ENCODE measurements at regions not wholly inside any gene's neighbourhood (a gene's known extent, or its start where the extent isn't known, plus 50 kb on each side); places are given as distances from the start of the nearest gene placed in this dataset.

GRCh38 chr12:107361970-107362369 is 268.6 kb upstream of the CRY1 start:
- intact Hi-C loops (cut with micrococcal nuclease) = loop anchor here (10.0 kb wide), 1 partner anchor 1493 kb away; the partner anchor contains the start of gene SSH1
- no peak overlapping the region for H3K27ac Mint-ChIP-seq
- CTCF ChIA-PET (ENCODE audit: partially characterized antibody) = interaction anchor here (0.8 to 4.1 kb wide), 5 partner anchors 12 to 230 kb away, joined by 3 to 10 read pairs (median 3); no protein-coding TSS in a partner anchor
- Histone ChIP-seq H3K4me1 (ENCODE audit: insufficient read depth, low read length) (no peaks in the 10 kb centered on the region), H3K9me3 (ENCODE audit: control insufficient read depth in 1 of 2, low read length in 2 of 2) (no peaks in the 10 kb centered on the region), H3K27ac (ENCODE audit: low read depth, low read length) (no peak overlapping the region), H3K4me3 (ENCODE audit: low read length in 2 of 2) (no peak overlapping the region), H3K27me3 (ENCODE audit: insufficient read depth, low read length) (no peaks in the 10 kb centered on the region), H3K36me3 (ENCODE audit: insufficient read depth, low read length) (no peaks in the 10 kb centered on the region)
- DNase-seq = no peak
- peaks cover 2 to 7% of the 10 kb centered on the region in 2 donors for H3K36me3 Mint-ChIP-seq
- POLR2A ChIA-PET (ENCODE audit: partially characterized antibody) = interaction anchor here (1.7 kb wide), 1 partner anchor 10 kb away, joined by 7 read pairs; no protein-coding TSS in a partner anchor
- no peaks in the 10 kb centered on the region for H3K9me3 Mint-ChIP-seq
- no peaks in the 10 kb centered on the region for H3K27me3 Mint-ChIP-seq
- no peak overlapping the region for H3K4me3 Mint-ChIP-seq
- peaks cover 4 to 31% (median 21%) of the 10 kb centered on the region in 4 donors for H3K4me1 Mint-ChIP-seq

GRCh38 chr12:107362960-107363359 is 269.6 kb upstream of the CRY1 start:
- H3K36me3 ChIP-seq (ENCODE audit: insufficient read depth, low read length) = no peaks in the 10 kb centered on the region
- H3K27ac ChIP-seq (ENCODE audit: low read depth, low read length) = no peak overlapping the region
- intact Hi-C loops (cut with micrococcal nuclease) = loop anchor here (10.0 kb wide), 1 partner anchor 1492 kb away; the partner anchor contains the start of gene SSH1
- H3K4me1 ChIP-seq (ENCODE audit: insufficient read depth, low read length) = peaks cover 3% of the 10 kb centered on the region
- Mint-ChIP-seq H3K9me3 (no peaks in the 10 kb centered on the region), H3K27ac (no peak overlapping the region), H3K27me3 (no peaks in the 10 kb centered on the region), H3K36me3 (peaks cover 2 to 7% of the 10 kb centered on the region in 2 donors), H3K4me1 (peaks cover 9 to 37% (median 22%) of the 10 kb centered on the region in 4 donors), H3K4me3 (no peak overlapping the region)
- ChIA-PET POLR2A (ENCODE audit: partially characterized antibody) (interaction anchor here (0.5 to 1.7 kb wide), 2 partner anchors 9 to 41 kb away, joined by 3 to 7 read pairs; no protein-coding TSS in a partner anchor), CTCF (ENCODE audit: partially characterized antibody) (interaction anchor here (0.8 to 4.1 kb wide), 3 partner anchors 11 to 26 kb away, joined by 3 to 10 read pairs (median 3); no protein-coding TSS in a partner anchor)
- no peaks in the 10 kb centered on the region for H3K9me3 ChIP-seq (ENCODE audit: control insufficient read depth in 1 of 2, low read length in 2 of 2)
- H3K27me3 ChIP-seq (ENCODE audit: insufficient read depth, low read length) = no peaks in the 10 kb centered on the region
- no peak for DNase-seq
- no peak overlapping the region for H3K4me3 ChIP-seq (ENCODE audit: low read length in 2 of 2)

- no peak overlapping the region for H3K27ac ChIP-seq (ENCODE audit: low read depth, low read length)
- no peaks in the 10 kb centered on the region for H3K9me3 ChIP-seq (ENCODE audit: control insufficient read depth in 1 of 2, low read length in 2 of 2)
- peaks cover 1 to 4% of the 10 kb centered on the region in 2 donors for H3K36me3 Mint-ChIP-seq
- H3K27me3 Mint-ChIP-seq = no peaks in the 10 kb centered on the region
- no peak for DNase-seq
- ChIA-PET POLR2A (ENCODE audit: partially characterized antibody) (interaction anchor here (1.5 kb wide), 1 partner anchor 44 kb away, joined by 3 read pairs; no protein-coding TSS in a partner anchor), CTCF (ENCODE audit: partially characterized antibody) (interaction anchor here (0.9 to 4.1 kb wide), 2 partner anchors 8 to 9 kb away, joined by 3 to 10 read pairs; no protein-coding TSS in a partner anchor)
- no peak overlapping the region for H3K27ac Mint-ChIP-seq
- no peak overlapping the region for H3K4me3 Mint-ChIP-seq
- H3K4me3 ChIP-seq (ENCODE audit: low read length in 2 of 2) = no peak overlapping the region
- peaks cover 20 to 45% (median 35%) of the 10 kb centered on the region in 4 donors for H3K4me1 Mint-ChIP-seq
- intact Hi-C loops (cut with micrococcal nuclease) = loop anchor here (10.0 kb wide), 1 partner anchor 1490 kb away; the partner anchor contains the start of gene SSH1
- H3K36me3 ChIP-seq (ENCODE audit: insufficient read depth, low read length) = no peaks in the 10 kb centered on the region
- no peaks in the 10 kb centered on the region for H3K27me3 ChIP-seq (ENCODE audit: insufficient read depth, low read length)
- no peaks in the 10 kb centered on the region for H3K9me3 Mint-ChIP-seq
- peaks cover 24% of the 10 kb centered on the region for H3K4me1 ChIP-seq (ENCODE audit: insufficient read depth, low read length)
Measured at GRCh38 chr12:107364875-107365518, 271.6 kb upstream of the CRY1 start.

- H3K36me3 Mint-ChIP-seq = peaks cover 1 to 3% of the 10 kb centered on the region in 2 donors
- no peak for DNase-seq
- Histone ChIP-seq H3K4me3 (ENCODE audit: low read length in 2 of 2) (no peak overlapping the region), H3K36me3 (ENCODE audit: insufficient read depth, low read length) (no peaks in the 10 kb centered on the region), H3K27ac (ENCODE audit: low read depth, low read length) (no peak overlapping the region), H3K4me1 (ENCODE audit: insufficient read depth, low read length) (peaks cover 31% of the 10 kb centered on the region), H3K9me3 (ENCODE audit: control insufficient read depth in 1 of 2, low read length in 2 of 2) (no peaks in the 10 kb centered on the region), H3K27me3 (ENCODE audit: insufficient read depth, low read length) (no peaks in the 10 kb centered on the region)
- H3K27ac Mint-ChIP-seq = peak overlapping the region in 2 of 7 donors; percentile 25 to 43
- H3K4me3 Mint-ChIP-seq = no peak overlapping the region
- CTCF ChIA-PET (ENCODE audit: partially characterized antibody) = interaction anchor here (0.9 to 4.1 kb wide), 2 partner anchors 8 to 9 kb away, joined by 3 to 10 read pairs; no protein-coding TSS in a partner anchor
- intact Hi-C loops (cut with micrococcal nuclease) = loop anchor here (10.0 kb wide), 1 partner anchor 1489 kb away; the partner anchor contains the start of gene SSH1
- no peaks in the 10 kb centered on the region for H3K9me3 Mint-ChIP-seq
- POLR2A ChIA-PET (ENCODE audit: partially characterized antibody) = no interaction called here
- no peaks in the 10 kb centered on the region for H3K27me3 Mint-ChIP-seq
- H3K4me1 Mint-ChIP-seq = peaks cover 24 to 52% (median 39%) of the 10 kb centered on the region in 4 donors
Measured at GRCh38 chr12:107365703-107366102, 272.4 kb upstream of the CRY1 start.

- H3K36me3 Mint-ChIP-seq = peaks cover 1 to 3% of the 10 kb centered on the region in 2 donors
- peaks cover 28 to 54% (median 44%) of the 10 kb centered on the region in 4 donors for H3K4me1 Mint-ChIP-seq
- H3K4me3 Mint-ChIP-seq = no peak overlapping the region
- Histone ChIP-seq H3K27me3 (ENCODE audit: insufficient read depth, low read length) (no peaks in the 10 kb centered on the region), H3K4me1 (ENCODE audit: insufficient read depth, low read length) (peaks cover 37% of the 10 kb centered on the region), H3K9me3 (ENCODE audit: control insufficient read depth in 1 of 2, low read length in 2 of 2) (no peaks in the 10 kb centered on the region), H3K36me3 (ENCODE audit: insufficient read depth, low read length) (no peaks in the 10 kb centered on the region), H3K4me3 (ENCODE audit: low read length in 2 of 2) (no peak overlapping the region), H3K27ac (ENCODE audit: low read depth, low read length) (no peak overlapping the region)
- intact Hi-C loops (cut with micrococcal nuclease) = loop anchor here (10.0 kb wide), 1 partner anchor 1488 kb away; the partner anchor contains the start of gene SSH1
- no peak for DNase-seq
- ChIA-PET CTCF (ENCODE audit: partially characterized antibody) (interaction anchor here (0.9 kb wide), 1 partner anchor 10 kb away, joined by 3 read pairs; no protein-coding TSS in a partner anchor), POLR2A (ENCODE audit: partially characterized antibody) (no interaction called here)
- H3K27me3 Mint-ChIP-seq = no peaks in the 10 kb centered on the region
- peak overlapping the region in 2 of 7 donors; percentile 43 to 77 for H3K27ac Mint-ChIP-seq
- H3K9me3 Mint-ChIP-seq = no peaks in the 10 kb centered on the region
Measured at GRCh38 chr12:107366322-107366721, 273.0 kb upstream of the CRY1 start.

GRCh38 chr12:107368586-107368985 is 275.2 kb upstream of the CRY1 start:
- Mint-ChIP-seq H3K4me3 (peak overlapping the region; percentile 70 to 86 (median 79)), H3K9me3 (no peaks in the 10 kb centered on the region), H3K27me3 (no peaks in the 10 kb centered on the region), H3K36me3 (peaks cover 0 to 1% of the 10 kb centered on the region in 2 donors), H3K27ac (peak overlapping the region; percentile 75 to 94 (median 91)), H3K4me1 (peaks cover 49 to 74% (median 62%) of the 10 kb centered on the region in 4 donors)
- ChIA-PET POLR2A (ENCODE audit: partially characterized antibody) (interaction anchor here (0.6 to 6.6 kb wide), 3 partner anchors 13 to 56 kb away, joined by 3 to 150 read pairs (median 3); a partner anchor contains a TSS), CTCF (ENCODE audit: partially characterized antibody) (interaction anchor here (1.5 kb wide), 1 partner anchor 34 kb away, joined by 10 read pairs; no protein-coding TSS in a partner anchor)
- H3K27ac ChIP-seq (ENCODE audit: low read depth, low read length) = peak overlapping the region; percentile 40
- peak in 4 of 5 donors; percentile 13 to 24 (median 18) for DNase-seq
- H3K36me3 ChIP-seq (ENCODE audit: insufficient read depth, low read length) = no peaks in the 10 kb centered on the region
- H3K9me3 ChIP-seq (ENCODE audit: control insufficient read depth in 1 of 2, low read length in 2 of 2) = no peaks in the 10 kb centered on the region
- H3K4me3 ChIP-seq (ENCODE audit: low read length in 2 of 2) = peak overlapping the region; percentile 0 to 21
- H3K27me3 ChIP-seq (ENCODE audit: insufficient read depth, low read length) = no peaks in the 10 kb centered on the region
- intact Hi-C loops (cut with micrococcal nuclease) = loop anchor here (2.0 to 10.0 kb wide), 2 partner anchors 16 to 1486 kb away; partner anchors contain the start of gene SSH1
- peaks cover 60% of the 10 kb centered on the region for H3K4me1 ChIP-seq (ENCODE audit: insufficient read depth, low read length)
